Neural progenitor cell (in vitro differentiated cells): ENCODE measurements at regions not wholly inside any gene's neighbourhood (a gene's known extent, or its start where the extent isn't known, plus 50 kb on each side); places are given as distances from the start of the nearest gene placed in this dataset.

Experiments used
- DNase-seq: peaks from one replicate; pipeline ENCODE4 v3.0.0-alpha.2; 2016; ENCODE audit warnings: low spot score
- H2AFZ ChIP-seq: fragments of 200-600 bp; sonication (generic); replicated peaks from 2 replicates; pipeline ENCODE4 v1.6.1; 2016; ENCODE audit warnings: antibody characterized with exemption
- H3F3A ChIP-seq: fragments of 200-600 bp; sonication (generic); 2 replicates; pipeline ENCODE4 v1.6.1; 2016; ENCODE audit warnings: antibody characterized with exemption, low read depth
- H3K27ac ChIP-seq: fragments of 200-600 bp; sonication (generic); 2 replicates; pipeline ENCODE4 v1.5.1; 2016; ENCODE audit warnings: mild to moderate bottlenecking
- H3K27me3 ChIP-seq: fragments of 200-600 bp; sonication (generic); 2 replicates; pipeline ENCODE4 v1.6.1; 2016; ENCODE audit warnings: mild to moderate bottlenecking, moderate library complexity
- H3K36me3 ChIP-seq: fragments of 200-600 bp; sonication (generic); 2 replicates; pipeline ENCODE4 v1.5.1; 2016
- H3K4me1 ChIP-seq: fragments of 200-600 bp; sonication (generic); 2 replicates; pipeline ENCODE4 v1.6.1; 2016; ENCODE audit warnings: mixed run types
- H3K4me2 ChIP-seq: fragments of 200-600 bp; sonication (generic); 2 replicates; pipeline ENCODE4 v1.6.1; 2016
- H3K4me3 ChIP-seq: fragments of 200-600 bp; sonication (generic); 2 replicates; pipeline ENCODE4 v1.5.1; 2016
- H3K79me2 ChIP-seq: fragments of 200-600 bp; sonication (generic); 2 replicates; pipeline ENCODE4 v1.6.1; 2016; ENCODE audit warnings: low read depth
- H3K9ac ChIP-seq: fragments of 200-600 bp; sonication (generic); 2 replicates; pipeline ENCODE4 v1.6.1; 2016
- H3K9me3 ChIP-seq: fragments of 200-600 bp; sonication (generic); 2 replicates; pipeline ENCODE4 v1.5.1; 2016; ENCODE audit warnings: low read depth
- H4K20me1 ChIP-seq: fragments of 200-600 bp; sonication (generic); 2 replicates; pipeline ENCODE4 v1.6.1; 2016; ENCODE audit warnings: low read depth
- H3K27ac Mint-ChIP-seq: 3 replicates; pipeline ENCODE4 v1.8.0; 2021; ENCODE audit warnings: mixed read lengths
- H3K27me3 Mint-ChIP-seq: 2 replicates; pipeline ENCODE4 v1.8.0; 2022; ENCODE audit warnings: low read depth, mild to moderate bottlenecking, inconsistent platforms, moderate library complexity, mixed read lengths; ENCODE audit not compliant: insufficient read depth
- H3K36me3 Mint-ChIP-seq: 3 replicates; pipeline ENCODE4 v1.8.0; 2021; ENCODE audit warnings: mixed read lengths
- H3K4me1 Mint-ChIP-seq: 3 replicates; pipeline ENCODE4 v1.8.0; 2021; ENCODE audit warnings: mixed read lengths
- H3K4me3 Mint-ChIP-seq: 3 replicates; pipeline ENCODE4 v1.8.0; 2021; ENCODE audit warnings: mild to moderate bottlenecking, moderate library complexity, mixed read lengths
- H3K9me3 Mint-ChIP-seq: 3 replicates; pipeline ENCODE4 v1.8.0; 2020; ENCODE audit warnings: mixed read lengths
- EZH2 ChIP-seq: fragments of 200-600 bp; sonication (generic); IDR thresholded peaks from 2 replicates; pipeline ENCODE4 v1.6.1; 2017; ENCODE audit warnings: antibody characterized with exemption, mild to moderate bottlenecking, moderate library complexity
- EZH2phosphoT487 ChIP-seq: fragments of 200-600 bp; sonication (generic); IDR thresholded peaks from 2 replicates; pipeline ENCODE4 v1.6.1; 2017; ENCODE audit warnings: antibody characterized with exemption
- TF ChIP-seq, protein P1 (sequence below): fragments of 200-600 bp; sonication (generic); IDR thresholded peaks from 2 replicates; pipeline ENCODE4 v1.5.1; 2017; ENCODE audit warnings: antibody characterized with exemption, mild to moderate bottlenecking

DNA sequence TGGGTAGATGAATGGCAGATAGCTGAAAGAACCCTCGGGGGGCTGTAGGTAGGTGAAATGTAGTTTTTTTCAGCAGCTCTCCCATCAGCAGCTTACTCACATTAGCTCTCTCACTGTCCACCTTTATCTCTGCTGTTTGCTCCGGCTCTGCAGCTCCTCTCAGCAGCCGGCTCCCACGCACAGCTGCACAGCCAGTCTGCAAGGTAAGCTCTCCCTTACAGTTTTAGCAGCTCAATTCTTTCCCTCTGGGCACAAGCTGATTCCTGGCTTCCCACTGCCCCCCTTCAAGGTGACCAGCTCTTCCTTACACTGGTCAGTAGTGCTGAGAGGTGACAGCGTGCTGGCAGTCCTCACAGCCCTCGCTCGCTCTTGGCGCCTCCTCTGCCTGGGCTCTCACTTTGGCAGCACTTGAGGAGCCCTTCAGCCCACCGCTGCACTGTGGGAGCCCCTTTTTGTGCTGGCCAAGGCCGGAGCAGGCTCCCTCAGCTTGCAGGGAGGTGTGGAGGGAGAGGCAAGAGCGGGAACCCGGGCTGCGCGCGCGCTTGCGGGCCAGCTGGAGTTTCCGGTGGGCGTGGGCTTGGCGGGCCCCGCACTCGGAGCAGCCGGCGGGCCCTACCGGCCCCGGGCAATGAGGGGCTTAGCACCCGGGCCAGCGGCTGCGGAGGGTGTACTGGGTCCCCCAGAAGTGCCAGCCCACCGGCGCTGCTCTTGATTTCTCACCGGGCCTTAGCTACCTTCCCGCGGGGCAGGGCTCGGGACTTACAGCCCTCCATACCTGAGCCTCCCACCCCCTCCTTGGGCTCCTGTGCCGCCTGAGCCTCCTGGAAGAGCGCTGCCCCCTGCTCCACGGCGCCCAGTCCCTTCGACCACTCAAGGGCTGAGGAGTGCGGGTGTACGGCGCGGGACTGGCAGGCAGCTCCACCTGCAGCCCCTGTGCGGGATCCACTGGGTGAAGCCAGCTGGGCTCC is 393.6 kb downstream of the CENPC start:
- Histone ChIP-seq H3K27me3 (no peaks in the 10 kb centered on the region), H3K4me2 (no peak overlapping the region), H4K20me1 (no peaks in the 10 kb centered on the region), H3K4me3 (no peak overlapping the region), H3K79me2 (no peaks in the 10 kb centered on the region), H3K9ac (no peak overlapping the region), H3K4me1 (no peaks in the 10 kb centered on the region), H3F3A (no peaks in the 10 kb centered on the region), H2AFZ (no peak overlapping the region), H3K27ac (no peak overlapping the region), H3K9me3 (no peaks in the 10 kb centered on the region), H3K36me3 (no peaks in the 10 kb centered on the region)
- no peak overlapping the region for H3K27ac Mint-ChIP-seq
- peaks cover 2% of the 10 kb centered on the region for H3K4me1 Mint-ChIP-seq
- no peaks in the 10 kb centered on the region for H3K36me3 Mint-ChIP-seq
- H3K9me3 Mint-ChIP-seq = no peaks in the 10 kb centered on the region
- no peak for DNase-seq
- H3K27me3 Mint-ChIP-seq = peaks cover 2% of the 10 kb centered on the region
- H3K4me3 Mint-ChIP-seq = no peak overlapping the region
- TF ChIP-seq EZH2 = no peak
- no peak for TF ChIP-seq EZH2phosphoT487
- TF ChIP-seq, protein P1, sequence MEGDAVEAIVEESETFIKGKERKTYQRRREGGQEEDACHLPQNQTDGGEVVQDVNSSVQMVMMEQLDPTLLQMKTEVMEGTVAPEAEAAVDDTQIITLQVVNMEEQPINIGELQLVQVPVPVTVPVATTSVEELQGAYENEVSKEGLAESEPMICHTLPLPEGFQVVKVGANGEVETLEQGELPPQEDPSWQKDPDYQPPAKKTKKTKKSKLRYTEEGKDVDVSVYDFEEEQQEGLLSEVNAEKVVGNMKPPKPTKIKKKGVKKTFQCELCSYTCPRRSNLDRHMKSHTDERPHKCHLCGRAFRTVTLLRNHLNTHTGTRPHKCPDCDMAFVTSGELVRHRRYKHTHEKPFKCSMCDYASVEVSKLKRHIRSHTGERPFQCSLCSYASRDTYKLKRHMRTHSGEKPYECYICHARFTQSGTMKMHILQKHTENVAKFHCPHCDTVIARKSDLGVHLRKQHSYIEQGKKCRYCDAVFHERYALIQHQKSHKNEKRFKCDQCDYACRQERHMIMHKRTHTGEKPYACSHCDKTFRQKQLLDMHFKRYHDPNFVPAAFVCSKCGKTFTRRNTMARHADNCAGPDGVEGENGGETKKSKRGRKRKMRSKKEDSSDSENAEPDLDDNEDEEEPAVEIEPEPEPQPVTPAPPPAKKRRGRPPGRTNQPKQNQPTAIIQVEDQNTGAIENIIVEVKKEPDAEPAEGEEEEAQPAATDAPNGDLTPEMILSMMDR = no peak

DNA sequence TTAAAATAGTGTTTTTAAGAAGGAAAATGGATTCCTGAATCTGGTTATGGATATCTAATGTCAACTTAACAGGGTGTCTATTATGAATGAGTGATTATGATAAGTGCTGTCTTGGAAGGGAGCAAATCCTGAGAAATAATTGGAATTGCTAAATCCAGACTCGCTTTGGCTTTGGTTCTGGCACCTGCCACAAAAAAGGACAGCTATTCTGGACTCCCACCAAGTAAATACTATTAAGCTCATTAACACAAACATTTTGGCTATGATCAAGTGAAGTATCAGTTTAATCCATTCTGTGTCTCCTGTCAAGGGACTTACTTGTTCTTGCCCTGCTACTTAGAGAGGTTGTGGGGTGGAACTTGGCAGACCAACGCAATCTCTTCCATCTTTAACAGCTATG is 403.7 kb downstream of the CENPC start:
- no peaks in the 10 kb centered on the region for H3F3A ChIP-seq
- H2AFZ ChIP-seq = no peak overlapping the region
- H3K36me3 ChIP-seq = no peaks in the 10 kb centered on the region
- H4K20me1 ChIP-seq = no peaks in the 10 kb centered on the region
- H3K4me1 ChIP-seq = no peaks in the 10 kb centered on the region
- no peak overlapping the region for H3K4me3 Mint-ChIP-seq
- H3K4me2 ChIP-seq = no peak overlapping the region
- H3K79me2 ChIP-seq = no peaks in the 10 kb centered on the region
- peaks cover 3% of the 10 kb centered on the region for H3K4me1 Mint-ChIP-seq
- H3K27me3 ChIP-seq = no peaks in the 10 kb centered on the region
- no peaks in the 10 kb centered on the region for H3K36me3 Mint-ChIP-seq
- H3K9me3 Mint-ChIP-seq = no peaks in the 10 kb centered on the region
- DNase-seq = no peak
- H3K27ac ChIP-seq = no peak overlapping the region
- H3K4me3 ChIP-seq = no peak overlapping the region
- no peak for TF ChIP-seq EZH2phosphoT487
- H3K27me3 Mint-ChIP-seq = no peaks in the 10 kb centered on the region
- H3K27ac Mint-ChIP-seq = no peak overlapping the region
- no peaks in the 10 kb centered on the region for H3K9me3 ChIP-seq
- H3K9ac ChIP-seq = no peak overlapping the region

DNA sequence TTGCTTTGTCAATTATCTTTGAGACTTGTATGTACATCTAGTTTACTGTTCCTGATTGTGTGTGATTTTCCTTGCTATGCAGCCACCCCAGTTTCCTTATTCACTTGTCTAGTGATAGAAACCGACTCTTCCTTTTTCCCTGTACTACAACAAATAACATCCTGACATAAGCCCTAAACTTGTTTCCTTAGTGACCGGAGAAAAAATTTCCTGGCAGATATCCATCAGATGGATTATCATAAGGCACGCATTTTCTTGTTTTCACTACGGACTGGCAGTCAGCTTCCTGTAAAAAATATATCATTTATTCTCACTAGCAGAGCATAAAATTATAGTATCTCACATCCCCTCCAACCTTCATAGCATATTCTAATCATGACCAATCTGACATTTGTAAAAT is 410.7 kb downstream of the CENPC start:
- Histone ChIP-seq H3K4me3 (no peak overlapping the region), H3K9me3 (no peaks in the 10 kb centered on the region), H3K9ac (no peak overlapping the region), H3K4me2 (no peak overlapping the region), H3K27me3 (no peaks in the 10 kb centered on the region), H3K36me3 (no peaks in the 10 kb centered on the region), H3K4me1 (no peaks in the 10 kb centered on the region), H3F3A (no peaks in the 10 kb centered on the region), H3K79me2 (no peaks in the 10 kb centered on the region), H3K27ac (no peak overlapping the region), H4K20me1 (no peaks in the 10 kb centered on the region), H2AFZ (no peak overlapping the region)
- H3K4me1 Mint-ChIP-seq = peaks cover 4% of the 10 kb centered on the region
- DNase-seq = no peak
- H3K36me3 Mint-ChIP-seq = no peaks in the 10 kb centered on the region
- no peak overlapping the region for H3K27ac Mint-ChIP-seq
- no peaks in the 10 kb centered on the region for H3K27me3 Mint-ChIP-seq
- H3K4me3 Mint-ChIP-seq = no peak overlapping the region
- TF ChIP-seq EZH2phosphoT487 (no peak), EZH2 (no peak)
- TF ChIP-seq, protein P1 = no peak
- H3K9me3 Mint-ChIP-seq = no peaks in the 10 kb centered on the region

DNA sequence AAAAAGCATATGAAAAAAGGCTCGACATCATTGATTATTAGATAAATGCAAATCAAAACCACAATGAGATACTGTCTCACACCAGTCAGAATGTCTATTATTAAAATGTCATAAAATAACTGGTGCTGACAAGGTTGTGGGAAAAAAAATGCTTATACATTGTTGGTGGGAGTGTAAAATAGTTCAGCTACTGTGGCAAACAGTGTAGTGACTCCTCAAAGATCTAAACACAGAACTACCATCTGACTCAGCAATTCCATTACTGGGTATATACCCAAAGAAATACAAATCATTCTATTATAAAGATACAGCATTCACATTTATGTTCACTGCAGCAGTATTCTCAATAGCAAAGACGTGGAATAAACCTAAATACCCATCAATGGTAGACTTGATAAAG is 412.1 kb downstream of the CENPC start:
- Mint-ChIP-seq H3K4me3 (no peak overlapping the region), H3K27ac (no peak overlapping the region), H3K27me3 (no peaks in the 10 kb centered on the region), H3K9me3 (no peaks in the 10 kb centered on the region), H3K36me3 (no peaks in the 10 kb centered on the region), H3K4me1 (peaks cover 4% of the 10 kb centered on the region)
- Histone ChIP-seq H3K27me3 (no peaks in the 10 kb centered on the region), H3K9me3 (no peaks in the 10 kb centered on the region), H3K4me3 (no peak overlapping the region), H4K20me1 (no peaks in the 10 kb centered on the region), H3K4me1 (no peaks in the 10 kb centered on the region), H3K9ac (no peak overlapping the region), H3F3A (no peaks in the 10 kb centered on the region), H2AFZ (no peak overlapping the region), H3K4me2 (no peak overlapping the region), H3K79me2 (no peaks in the 10 kb centered on the region), H3K27ac (no peak overlapping the region), H3K36me3 (no peaks in the 10 kb centered on the region)
- TF ChIP-seq, protein P1 = no peak
- TF ChIP-seq EZH2phosphoT487 = no peak
- no peak for TF ChIP-seq EZH2
- no peak for DNase-seq
